AG10803 (cell line): ENCODE measurements at regions not wholly inside any gene's neighbourhood (a gene's known extent, or its start where the extent isn't known, plus 50 kb on each side); places are given as distances from the start of the nearest gene placed in this dataset.
"Not testable (repeated sequence)": the region's sequence is repeated elsewhere in the genome, so short reads cannot be mapped to it uniquely, and the experiment has no call there.

Experiments
- DNase-seq: peaks from one replicate; pipeline ENCODE4 v3.0.0; 2010; ENCODE audit warnings: low read depth
- H3K4me3 ChIP-seq: 2 replicates; pipeline ENCODE4 v1.5.1; 2011; ENCODE audit warnings: mild to moderate bottlenecking, low read length, control low read depth
- CTCF ChIP-seq: conservative IDR thresholded peaks from 2 replicates; pipeline ENCODE4 v1.5.1; 2011; ENCODE audit warnings: mild to moderate bottlenecking, low read length, control low read depth, inconsistent platforms

- TF ChIP-seq CTCF = peak; percentile 74
- H3K4me3 ChIP-seq = no peak overlapping the region
- DNase-seq = peak; percentile 79
Measured at GRCh38 chr12:93990832-93991803, 157.3 kb upstream of the PLXNC1 start.

GRCh38 chr12:93991829-93992461, 156.4 kb upstream of the PLXNC1 start:
- no peak overlapping the region for H3K4me3 ChIP-seq
- DNase-seq = peak; percentile 56
- no peak for TF ChIP-seq CTCF

- TF ChIP-seq CTCF = no peak
- H3K4me3 ChIP-seq = no peak overlapping the region
- DNase-seq = no peak
Measured at GRCh38 chr12:93994721-93995120, 153.7 kb upstream of the PLXNC1 start.

- no peak for DNase-seq
- no peak overlapping the region for H3K4me3 ChIP-seq
- no peak for TF ChIP-seq CTCF
Measured at GRCh38 chr12:93996321-93996720, 152.1 kb upstream of the PLXNC1 start.

- no peak for TF ChIP-seq CTCF
- H3K4me3 ChIP-seq = no peak overlapping the region
- DNase-seq = no peak
Measured at GRCh38 chr12:94001691-94002090, 146.7 kb upstream of the PLXNC1 start.

GRCh38 chr12:94002925-94003324, 145.5 kb upstream of the PLXNC1 start:
- not testable (repeated sequence) for H3K4me3 ChIP-seq, DNase-seq

GRCh38 chr12:94007833-94008232, 140.5 kb upstream of the PLXNC1 start:
- DNase-seq, H3K4me3 ChIP-seq: not testable (repeated sequence)

GRCh38 chr12:94010307-94010706, 138.1 kb upstream of the PLXNC1 start:
- DNase-seq = no peak
- no peak overlapping the region for H3K4me3 ChIP-seq
- no peak for TF ChIP-seq CTCF
